GM21360 (cell line): ENCODE measurements at regions not wholly inside any gene's neighbourhood (a gene's known extent, or its start where the extent isn't known, plus 50 kb on each side); places are given as distances from the start of the nearest gene placed in this dataset.
"Not testable (repeated sequence)": the region's sequence is repeated elsewhere in the genome, so short reads cannot be mapped to it uniquely, and the experiment has no call there.

ENCODE experiments used
- ATAC-seq: cut with Tn5 transposase; IDR thresholded peaks from one replicate; pipeline ENCODE4 v1.9.1; 2021; ENCODE audit warnings: mild to moderate bottlenecking, moderate library complexity; ENCODE audit not compliant: unreplicated experiment

GRCh38 chr1:81308191-81308590, 492.5 kb upstream of the ADGRL2 start:
- ATAC-seq, result no peak

DNA sequence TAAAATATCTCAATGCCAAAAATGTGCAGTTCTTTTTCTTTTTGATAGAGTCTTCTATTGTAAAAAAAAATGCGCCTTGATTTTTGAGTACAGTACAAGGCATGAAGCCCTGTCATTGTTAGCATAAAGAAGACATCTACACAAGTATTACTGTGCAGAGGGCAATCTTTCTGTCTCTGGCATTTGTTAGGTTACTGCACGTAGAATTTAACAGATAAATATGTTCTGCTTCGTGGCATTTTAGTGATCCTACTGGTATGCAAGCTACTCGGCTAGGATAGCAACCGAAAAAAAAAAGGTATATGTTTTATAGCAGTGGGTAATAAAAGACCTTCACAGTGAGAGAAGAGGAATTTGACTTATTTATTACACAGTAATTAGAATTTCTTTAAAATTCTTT, 492.9 kb upstream of the ADGRL2 start:
- no peak for ATAC-seq

GRCh38 chr1:81305997-81306452, 494.7 kb upstream of the ADGRL2 start:
- peak; percentile 57 for ATAC-seq

- ATAC-seq, result no peak
These were observed 496.5 kb upstream of the ADGRL2 start for GRCh38 chr1:81304187-81304586.

DNA sequence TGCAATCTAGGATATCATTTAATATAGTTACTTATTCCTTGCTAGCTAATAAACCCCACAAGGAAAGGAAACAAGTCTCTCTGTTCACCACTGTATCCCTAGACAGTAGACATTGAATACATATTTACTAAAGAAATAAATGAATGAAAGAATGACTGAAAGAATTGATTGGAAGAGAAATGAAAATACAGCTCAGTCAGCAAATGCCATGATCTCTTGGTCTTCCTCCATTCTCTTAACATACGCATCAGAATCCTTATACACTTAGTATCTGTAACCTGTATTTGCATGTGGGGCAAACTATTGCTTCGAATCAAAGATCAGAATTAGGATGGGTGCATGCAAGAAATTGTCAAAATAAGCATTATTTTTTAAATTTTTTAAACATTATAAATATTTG, 500.8 kb upstream of the ADGRL2 start:
- no peak for ATAC-seq

GRCh38 chr1:81298266-81298665, 502.5 kb upstream of the ADGRL2 start:
- ATAC-seq, result no peak

DNA sequence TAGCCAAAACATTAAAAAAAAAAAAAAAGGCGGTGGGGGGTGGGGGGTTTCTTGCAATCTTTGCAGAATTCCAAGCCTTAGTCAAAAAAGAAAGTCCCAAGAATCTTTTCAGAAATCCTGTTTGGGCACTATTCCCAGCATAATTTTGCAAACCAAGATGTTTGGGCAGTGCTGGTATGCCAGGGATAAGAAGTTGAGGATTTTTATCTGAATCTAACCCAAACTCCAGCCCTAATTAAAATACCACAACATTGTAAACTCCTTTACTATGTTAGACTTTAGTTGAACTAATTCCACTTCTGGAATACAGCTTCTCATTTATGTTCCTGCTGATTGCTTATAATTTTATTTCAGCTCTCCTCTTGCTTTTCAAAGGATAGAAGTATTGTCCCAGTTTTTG, 504.1 kb upstream of the ADGRL2 start:
- ATAC-seq, result no peak

- no peak for ATAC-seq
These were observed 510.4 kb upstream of the ADGRL2 start for GRCh38 chr1:81290326-81290725.

- ATAC-seq, result no peak
These were observed 512.0 kb upstream of the ADGRL2 start for GRCh38 chr1:81288689-81289088.

DNA sequence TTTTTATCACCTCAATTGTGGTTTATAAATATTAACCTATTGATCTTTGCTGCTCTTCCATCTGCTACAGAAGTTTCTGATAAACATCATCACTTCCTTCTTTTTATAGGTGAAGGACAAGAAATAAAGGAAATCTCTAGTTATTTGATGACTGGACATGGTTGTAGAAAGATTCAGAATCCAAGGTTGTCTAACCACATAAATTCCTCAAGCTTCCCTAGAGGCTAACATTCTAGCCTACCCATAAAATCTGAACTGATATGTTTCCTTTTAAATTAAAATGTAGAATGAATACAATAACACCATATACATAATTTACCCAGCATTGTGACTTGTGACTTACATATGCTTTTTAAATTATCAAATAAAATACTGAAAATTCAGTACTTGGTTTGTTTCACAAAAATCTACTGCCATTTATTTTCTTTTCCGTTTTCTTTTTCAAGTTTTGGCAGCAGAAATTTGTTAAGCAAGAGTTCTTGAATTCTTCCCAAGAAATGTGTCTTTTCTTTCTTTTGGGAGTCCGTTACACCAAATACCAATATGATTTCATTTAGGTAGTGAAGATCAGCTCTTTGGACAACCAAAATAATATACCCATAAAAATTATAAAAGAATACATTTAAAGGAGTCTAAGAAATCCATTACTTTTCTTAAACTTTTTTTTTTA, 513.2 kb upstream of the ADGRL2 start:
- no peak for ATAC-seq

GRCh38 chr1:81270051-81270450, 530.7 kb upstream of the ADGRL2 start:
- no peak for ATAC-seq

DNA sequence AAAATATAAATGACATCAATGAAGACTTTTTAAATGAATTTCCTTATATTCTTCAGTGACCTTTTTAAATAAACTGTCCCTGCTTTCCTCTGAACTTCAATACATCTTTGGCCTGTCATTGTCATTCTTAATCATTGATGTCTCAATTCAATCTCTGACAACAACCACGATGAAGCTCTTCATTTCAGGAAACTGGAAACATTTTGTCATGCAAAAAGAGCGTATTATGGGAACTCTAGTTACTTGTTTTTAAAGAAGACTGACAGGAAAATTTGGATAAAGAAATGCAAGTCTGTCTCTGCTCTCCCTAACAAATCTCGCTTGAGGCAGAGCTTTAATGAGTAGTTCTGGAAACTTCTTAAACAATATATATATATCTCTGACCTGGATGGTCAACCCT, 535.8 kb upstream of the ADGRL2 start:
- no peak for ATAC-seq

GRCh38 chr1:81259625-81260411, 540.9 kb upstream of the ADGRL2 start:
- no peak for ATAC-seq

DNA sequence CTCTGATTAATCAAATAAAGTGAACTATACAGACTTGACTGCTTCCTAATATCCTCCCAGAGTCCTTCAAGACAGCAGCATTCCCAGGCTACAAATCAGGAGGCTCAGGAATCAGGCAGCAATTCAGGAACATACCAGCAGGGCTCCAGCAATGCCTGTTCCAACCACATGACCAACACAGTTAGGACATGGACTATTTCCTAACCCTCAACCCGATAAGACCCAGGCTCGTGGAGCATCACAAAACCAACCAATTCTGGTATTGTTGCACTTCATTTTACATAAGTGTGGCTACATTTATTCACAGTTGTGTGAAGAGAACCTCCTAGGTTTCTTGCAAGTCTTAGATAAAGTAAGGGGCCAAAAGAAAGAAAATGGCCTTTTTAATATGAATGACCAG, 546.2 kb upstream of the ADGRL2 start:
- ATAC-seq, result no peak

DNA sequence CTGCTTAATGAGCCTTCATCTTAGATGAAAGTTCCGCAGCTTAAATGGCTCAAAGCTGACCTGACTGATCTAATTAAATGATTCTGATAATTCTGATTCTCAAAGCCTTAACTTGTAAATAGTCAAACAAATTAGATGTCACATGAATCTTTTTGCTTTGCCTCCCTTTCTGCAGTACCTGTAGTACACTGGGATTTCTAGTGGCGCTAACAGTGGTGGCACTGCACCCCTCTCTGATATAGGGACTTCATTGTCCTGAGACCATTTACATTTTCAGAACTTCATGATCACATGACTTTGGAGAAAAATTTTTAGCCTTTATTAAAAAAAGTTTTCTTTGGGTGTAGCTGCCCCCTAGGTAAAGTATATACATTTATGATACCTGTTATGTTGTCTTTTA, 546.7 kb upstream of the ADGRL2 start:
- ATAC-seq, result no peak

DNA sequence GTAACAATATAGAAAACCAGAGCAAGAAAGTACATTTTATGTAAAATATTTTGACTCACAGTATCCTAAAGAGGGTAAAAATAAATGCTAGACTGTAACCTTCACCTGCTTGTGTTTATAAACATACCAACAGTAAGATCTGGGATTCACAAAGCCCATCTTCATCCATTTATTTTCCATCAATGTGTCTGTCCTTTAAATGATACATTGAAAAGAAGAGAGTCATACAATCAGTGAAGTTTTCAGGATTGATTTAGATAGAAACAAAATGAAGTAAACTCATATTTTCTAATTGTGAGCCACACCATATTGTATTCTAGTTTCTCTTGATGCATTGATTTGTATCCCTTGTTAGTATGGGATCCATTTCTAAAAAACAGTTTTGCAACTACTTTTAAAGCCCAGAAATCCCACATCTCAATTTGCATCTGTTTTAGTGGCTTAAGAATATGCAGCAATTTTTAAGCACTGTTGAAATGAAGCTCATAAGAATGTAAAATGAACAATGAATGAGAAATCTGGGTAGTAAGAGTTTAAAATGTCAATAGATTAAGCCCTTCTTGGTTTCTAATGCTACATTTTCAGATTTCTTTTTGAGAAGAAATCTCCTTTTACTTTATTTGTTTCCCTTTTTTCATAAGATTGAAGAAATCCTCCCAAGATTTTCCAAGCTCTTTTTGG, 548.1 kb upstream of the ADGRL2 start:
- ATAC-seq, result no peak

DNA sequence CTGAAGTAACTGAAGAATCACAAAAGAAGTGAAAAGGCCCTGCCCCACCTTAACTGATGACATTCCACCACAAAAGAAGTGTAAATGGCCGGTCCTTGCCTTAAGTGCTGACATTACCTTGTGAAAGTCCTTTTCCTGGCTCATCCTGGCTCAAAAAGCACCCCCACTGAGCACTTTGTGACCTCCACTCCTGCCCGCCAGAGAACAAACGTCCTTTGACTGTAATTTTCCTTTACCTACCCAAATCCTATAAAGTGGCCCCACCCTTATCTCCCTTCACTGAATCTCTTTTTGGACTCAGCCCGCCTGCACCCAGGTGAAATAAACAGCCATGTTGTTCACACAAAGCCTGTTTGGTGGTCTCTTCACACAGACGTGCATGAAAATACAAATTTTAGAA, 549.9 kb upstream of the ADGRL2 start:
- ATAC-seq, result not testable (repeated sequence)

DNA sequence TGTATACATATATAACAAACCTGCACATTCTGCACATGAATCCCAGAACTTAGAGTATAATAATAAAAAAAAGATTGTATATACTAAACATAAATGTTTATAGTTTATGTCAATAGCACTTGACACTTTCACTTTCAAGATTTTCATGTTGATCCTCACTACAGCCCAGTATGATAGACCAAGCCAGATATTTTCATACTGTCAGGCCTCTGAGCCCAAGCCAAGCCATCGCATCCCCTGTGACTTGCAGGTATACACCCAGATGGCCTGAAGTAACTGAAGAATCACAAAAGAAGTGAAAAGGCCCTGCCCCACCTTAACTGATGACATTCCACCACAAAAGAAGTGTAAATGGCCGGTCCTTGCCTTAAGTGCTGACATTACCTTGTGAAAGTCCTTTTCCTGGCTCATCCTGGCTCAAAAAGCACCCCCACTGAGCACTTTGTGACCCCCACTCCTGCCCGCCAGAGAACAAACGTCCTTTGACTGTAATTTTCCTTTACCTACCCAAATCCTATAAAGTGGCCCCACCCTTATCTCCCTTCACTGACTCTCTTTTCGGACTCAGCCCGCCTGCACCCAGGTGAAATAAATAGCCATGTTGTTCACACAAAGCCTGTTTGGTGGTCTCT, 555.5 kb upstream of the ADGRL2 start:
- not testable (repeated sequence) for ATAC-seq

- not testable (repeated sequence) for ATAC-seq
These were observed 556.1 kb upstream of the ADGRL2 start for GRCh38 chr1:81244612-81245011.

DNA sequence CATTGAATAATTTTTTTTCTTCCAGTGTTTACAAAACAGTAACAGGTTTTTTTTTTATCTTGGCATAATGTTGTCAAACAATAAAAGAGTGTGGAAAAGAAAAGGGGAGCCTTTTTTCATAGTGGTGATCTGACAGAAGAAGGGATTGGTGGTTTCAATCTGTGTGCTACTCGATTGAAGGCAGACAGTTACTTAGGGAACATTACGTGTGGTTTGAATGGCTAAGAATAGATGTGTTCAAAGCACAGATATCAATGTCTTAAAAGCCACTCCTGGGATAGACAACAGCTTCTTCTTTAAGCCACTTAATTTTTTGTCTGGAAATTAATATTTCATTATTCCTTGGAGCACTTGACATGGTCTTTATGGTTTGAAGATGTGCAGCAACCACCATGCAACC, 558.6 kb upstream of the ADGRL2 start:
- ATAC-seq, result no peak

GRCh38 chr1:81238129-81238528, 562.6 kb upstream of the ADGRL2 start:
- ATAC-seq, result no peak
